ENCODE measurements at regions not wholly inside any gene's neighbourhood (a gene's known extent, or its start where the extent isn't known, plus 50 kb on each side); places are given as distances from the start of the nearest gene placed in this dataset.

DNA sequence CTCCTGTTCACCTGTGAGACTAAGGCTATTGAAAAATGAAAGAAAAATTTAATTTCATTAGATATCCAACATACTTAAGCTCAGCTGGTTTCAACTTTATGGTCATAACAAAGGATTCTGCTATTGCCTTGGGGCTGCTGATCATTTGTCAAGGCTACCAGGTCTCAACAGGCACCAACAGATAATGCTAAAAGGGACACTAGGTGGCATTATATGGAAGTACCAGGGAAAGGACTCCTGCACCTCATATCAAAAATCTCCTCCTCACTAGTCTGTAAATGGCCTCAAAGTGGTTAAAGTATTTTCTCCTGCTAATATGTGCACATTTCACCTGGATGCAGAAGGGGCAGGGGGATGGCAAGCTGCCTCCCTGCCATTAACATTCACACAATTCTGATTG lies 167.9 kb upstream of the REG3A start:
- DNase-seq: no peak

DNA sequence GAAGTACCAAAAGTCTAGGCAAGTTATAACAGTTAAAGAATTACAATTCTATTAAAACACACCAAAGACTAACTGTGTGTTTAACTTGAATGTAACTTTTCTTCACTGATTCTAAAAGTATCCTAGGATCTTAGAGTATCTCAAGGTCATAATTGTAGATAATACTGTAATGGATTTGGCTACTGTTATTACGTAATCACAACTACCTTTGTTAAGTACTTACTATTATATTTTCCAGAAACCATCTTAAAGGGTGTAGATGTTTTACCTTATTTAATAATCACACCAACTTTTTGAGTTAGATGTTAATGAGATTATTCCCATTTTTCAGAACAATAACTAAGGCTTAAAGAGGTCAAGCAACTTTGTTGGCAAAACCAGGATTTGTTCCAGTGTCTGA lies 161.3 kb upstream of the REG3A start:
- DNase-seq: no peak

DNA sequence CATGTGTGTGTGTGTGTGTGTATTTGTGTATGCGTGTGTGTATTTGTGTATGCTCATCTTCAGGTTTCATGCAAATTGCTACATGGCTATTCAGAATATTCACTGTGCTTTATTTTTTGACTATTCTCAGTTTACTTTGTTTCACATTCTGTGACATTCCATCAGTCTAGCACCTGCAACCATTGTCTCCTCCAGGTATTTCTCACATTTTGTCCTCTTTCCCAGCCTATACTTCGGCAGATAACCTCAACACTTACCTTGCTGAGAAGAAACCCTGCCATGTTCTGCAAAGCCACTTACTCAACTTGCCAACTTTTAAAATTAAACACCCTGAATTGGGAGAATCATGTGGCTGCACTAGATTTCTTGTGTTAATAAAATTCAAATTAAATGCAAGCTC lies 135.4 kb upstream of the REG3A start:
- no peak for DNase-seq

DNA sequence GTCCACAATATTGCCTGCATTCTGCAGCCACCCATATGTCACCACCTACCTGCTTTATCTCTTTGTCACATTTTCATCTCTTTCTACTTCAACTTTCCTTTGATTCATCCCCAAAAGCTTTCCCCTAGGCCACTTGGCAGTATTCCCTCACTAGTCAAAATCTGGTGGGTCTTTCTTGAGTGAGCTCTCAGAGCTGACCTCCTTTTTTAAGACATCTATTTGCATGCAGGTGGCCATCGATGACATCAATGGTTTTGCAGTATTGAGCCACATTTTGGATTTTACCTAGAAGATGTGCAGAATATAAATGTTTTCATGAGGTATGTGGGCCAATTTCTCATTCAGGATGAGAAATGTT lies 133.4 kb upstream of the REG3A start:
- no peak for DNase-seq

DNA sequence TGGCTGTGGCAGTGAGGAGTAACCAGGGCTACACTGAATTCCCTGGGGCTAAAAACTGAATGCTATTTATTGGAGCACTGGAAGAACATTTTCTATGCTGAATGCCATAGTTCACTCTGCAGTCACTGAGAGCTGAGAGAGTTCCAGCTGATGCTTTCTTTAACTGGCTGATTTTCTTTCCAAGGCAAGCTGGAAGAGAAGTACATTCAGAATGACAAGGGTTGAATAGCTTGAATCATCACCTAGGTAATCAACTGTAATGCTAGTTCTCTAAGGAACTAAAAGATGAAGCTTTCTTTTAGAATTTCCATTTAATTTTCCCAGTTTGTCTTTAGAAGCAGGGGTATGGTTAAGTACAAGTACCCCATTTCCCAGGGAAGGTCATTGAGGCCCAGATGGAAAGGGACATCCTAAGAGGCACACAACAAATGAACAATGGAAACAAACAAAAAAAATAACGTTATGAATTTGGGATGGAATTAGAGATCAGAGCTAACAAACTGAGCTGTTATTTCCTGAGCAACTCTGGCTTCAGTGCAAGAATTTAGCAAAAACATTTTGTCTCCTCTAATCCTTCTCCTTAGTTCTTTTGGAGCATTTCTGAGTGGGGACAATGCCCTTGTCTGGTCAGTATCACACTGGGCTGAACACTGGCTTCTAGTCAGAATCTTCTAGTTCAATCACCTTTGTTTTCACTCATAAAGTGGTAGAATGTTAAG lies 132.8 kb upstream of the REG3A start:
- no peak for DNase-seq

DNA sequence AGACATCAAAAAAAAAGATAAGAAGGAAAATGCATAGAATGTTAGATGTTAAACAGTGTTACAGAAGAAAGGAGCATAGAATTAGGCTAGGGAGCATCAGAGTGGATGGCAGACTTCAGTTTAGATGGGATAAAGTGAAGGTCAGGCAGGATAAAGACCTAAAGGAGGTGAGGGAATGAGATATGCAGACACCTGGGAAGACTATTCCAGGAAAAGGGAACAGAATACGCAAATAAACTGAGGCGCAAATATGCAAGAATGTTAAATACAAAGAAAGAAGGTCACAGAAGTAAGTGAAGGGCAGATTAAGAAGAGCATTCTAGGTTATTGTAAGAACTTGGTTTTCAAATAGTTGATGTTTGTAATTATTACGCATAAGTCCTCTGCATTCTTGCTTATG lies 116.3 kb upstream of the REG3A start:
- no peak for DNase-seq

DNA sequence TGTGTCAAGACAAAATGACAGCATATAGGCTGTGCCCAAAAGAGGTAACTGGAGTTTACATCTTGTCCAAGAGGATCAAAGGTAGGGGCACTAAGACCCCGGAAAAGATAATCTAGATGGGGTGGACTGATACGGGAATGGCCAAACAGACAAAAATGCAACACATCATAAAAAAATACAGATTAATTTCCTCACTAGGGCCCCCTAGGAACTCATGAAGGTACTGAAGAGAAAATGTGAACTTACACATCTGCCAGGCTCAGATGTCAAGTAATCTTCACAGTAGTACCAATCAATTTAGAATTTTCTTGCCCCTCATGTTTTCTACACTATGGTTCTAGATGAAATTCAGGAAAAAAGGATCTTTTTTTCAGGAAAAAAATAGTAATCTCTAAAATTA lies 115.6 kb upstream of the REG3A start:
- no peak for DNase-seq

DNA sequence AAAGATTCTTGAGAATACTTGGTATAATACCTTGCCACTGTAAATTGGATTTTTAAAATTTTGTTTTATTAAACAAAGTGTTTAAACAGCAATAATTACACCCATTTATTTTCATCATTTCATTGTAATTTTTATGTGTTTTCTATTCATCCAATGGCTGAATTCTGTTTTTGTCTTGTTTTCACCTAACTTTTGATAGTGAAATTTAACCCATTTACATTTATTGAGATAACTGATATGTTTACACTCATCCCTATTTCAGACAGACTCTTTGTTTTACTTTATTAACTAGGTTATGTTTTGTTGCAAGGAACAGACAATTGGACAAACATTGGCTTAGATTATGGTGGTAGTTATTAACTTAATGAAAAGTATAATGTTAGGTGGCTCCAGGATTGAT lies 113.1 kb upstream of the REG3A start:
- DNase-seq: no peak

DNA sequence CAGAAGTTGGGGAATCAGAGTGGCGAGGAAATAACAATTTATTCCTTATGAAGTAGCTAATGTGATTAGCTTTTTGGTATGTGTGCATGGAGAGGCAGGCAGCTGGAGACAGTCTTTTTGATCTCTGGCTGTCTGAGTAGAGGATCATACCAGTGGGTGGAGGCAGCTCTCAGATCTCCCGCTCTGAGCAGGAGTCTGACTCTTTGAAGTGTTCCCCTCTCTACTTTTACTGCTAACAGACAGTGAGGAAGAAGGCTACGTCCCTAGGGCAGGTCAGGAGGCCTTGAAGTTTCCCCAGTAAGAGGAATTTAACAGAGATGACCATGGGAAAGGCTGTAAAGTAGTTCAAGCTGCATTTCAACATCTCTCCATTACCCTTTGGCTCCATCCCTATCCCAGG lies 111.9 kb upstream of the REG3A start:
- DNase-seq: no peak

DNA sequence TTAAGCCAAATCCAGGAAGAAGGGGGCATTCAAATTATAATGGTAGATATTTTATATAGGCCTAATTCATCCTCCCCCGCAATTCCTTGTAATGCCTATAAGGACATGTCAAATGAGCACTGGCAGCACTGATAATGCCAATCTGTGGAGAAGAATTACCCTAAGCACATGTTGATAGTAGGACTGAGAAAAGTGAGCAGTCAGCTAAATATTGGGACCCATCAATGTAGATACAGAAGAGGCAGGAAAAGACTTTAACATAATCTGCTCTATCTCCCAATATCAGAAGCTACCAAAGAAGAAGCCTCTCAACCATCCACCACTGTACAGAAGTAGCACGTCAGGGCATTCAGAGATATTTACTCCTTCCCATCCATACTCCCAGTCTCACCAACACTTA lies 101.3 kb upstream of the REG3A start:
- no peak for DNase-seq

DNA sequence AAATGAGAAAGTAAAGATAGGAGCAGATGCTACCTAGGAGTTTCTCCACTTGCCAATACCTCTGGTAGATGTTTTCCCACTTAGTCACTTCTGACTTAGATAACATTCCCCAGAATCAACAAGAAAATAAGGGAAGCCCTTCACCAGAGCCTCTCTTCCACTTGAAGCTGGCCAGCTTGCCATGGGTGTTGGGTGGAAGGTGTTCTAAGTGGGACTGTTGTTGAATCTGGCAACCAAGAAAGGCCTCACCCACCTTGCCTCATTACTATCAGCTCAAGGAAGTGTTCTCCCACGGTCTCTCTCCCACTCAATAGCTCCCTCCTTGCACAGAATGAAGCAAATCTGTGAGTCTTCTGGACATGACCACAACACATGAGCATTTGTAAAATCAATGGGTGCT lies 100.4 kb upstream of the REG3A start:
- DNase-seq: no peak

DNA sequence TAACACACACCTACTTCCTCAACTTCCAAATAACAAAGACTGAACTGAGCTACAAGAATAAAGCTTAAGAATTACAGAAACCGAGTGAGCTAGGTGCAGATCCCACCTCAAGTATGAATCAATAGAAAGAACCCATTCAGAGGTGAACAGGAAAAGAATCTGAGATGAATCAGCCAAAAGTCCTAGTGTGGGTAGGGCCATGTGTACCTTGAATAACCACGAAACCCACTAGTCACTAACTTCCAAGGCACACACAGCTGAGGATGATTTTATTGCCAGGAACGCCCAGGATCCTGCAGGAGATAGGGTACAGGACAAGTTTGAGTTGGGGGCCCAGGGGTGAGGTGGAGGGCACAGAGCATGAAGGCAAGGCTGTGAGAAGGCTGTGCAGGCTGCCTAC lies 99.7 kb upstream of the REG3A start:
- no peak for DNase-seq

DNA sequence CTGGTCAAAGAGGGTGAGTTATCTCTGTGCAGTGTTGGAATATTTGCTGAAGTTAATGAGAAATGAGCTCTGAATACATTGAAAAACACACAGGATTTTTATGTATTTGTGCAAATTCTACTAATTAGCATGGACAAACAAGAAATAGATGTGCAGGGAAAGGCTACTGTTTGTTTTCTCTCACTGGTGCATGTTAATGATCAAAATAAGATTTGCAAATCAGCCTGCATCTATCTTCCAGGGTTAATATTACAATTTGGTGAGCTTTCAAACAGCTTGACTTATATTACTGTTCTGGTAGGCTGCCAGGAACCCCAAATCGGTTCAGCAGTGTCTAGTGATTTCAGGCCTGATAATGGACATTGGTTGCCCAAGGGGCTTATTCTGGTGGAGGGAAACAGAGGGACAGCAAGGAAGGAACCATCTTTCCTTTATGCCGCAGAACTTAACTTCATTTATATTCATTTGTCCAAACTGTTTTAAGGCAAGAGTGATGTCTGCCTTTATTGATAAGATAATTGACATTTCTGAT lies 93.8 kb upstream of the REG3A start:
- DNase-seq: no peak

DNA sequence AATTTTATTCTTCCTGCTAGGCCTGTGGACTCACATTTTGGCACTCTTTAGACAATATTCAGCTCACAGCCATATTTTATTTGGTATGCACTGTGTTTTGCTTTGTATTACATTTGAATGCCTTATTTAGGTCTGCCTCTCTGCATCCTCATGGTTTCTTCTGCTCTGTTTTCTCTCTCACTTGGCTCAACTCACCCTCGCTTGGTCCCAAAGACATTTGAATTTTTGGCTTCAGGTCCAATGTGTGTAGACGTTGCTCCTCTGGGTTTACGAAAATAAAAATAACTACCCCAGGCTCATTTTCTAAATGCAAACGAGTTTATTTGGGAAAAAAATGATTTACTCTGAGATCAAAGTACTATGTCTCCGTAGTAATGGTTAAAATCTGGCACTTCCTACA lies 91.1 kb upstream of the REG3A start:
- no peak for DNase-seq

DNA sequence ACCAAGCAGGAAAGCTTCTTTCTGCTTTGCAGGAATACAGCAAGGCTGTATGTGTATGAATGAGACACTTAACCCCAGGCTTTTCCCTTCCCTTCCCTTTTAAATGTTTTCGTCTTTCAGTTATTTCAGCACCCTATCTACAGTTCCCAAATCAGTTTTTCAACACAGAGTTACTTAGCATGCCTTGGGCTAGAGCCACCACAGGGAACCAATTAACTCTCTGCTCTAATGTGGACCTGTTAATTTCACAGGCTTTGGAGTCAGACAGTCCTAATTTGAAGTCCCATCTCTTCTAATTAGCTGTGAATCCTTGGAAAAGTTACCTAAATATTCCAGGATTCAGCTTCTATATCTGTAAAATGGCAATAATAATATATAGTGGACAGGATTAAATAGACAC lies 89.2 kb upstream of the REG3A start:
- no peak for DNase-seq

DNA sequence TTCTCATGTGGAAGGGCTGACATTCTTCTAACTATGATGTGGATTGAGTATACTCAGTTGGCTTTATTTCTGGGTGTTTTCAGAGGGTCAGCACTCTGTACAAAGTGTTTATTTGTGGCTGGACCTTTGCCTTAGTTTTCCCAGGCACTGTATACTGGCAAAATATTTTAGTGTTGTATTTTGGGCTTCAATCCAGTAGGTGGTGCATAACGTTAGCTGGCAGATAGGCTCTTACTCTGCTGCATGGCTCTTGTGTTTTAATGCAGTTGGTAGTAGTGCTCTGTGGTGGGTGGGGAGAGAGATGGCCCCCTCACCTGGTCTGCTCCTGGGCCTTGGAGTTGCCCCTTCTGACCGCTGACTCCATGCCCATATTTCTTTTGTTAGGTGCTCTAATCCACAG lies 75.6 kb upstream of the REG3A start:
- DNase-seq: no peak

DNA sequence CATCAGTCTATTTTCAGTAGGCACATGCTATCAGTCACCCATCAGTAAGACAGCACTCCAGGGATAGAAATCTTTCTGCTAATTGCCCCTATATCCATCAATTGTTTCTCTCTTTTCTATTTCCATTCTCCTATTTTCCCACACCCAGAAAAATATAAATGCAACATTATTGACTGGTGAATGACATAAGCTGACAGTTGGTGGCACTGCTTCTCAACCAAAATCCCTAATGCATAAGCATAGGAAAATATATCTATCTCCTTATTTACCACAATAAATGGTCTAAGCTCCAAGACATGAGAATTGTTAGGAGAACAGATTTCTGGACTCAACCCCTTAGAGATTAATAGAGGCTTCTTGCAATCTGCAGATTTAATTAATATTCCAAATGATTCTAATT lies 64.0 kb upstream of the REG3A start:
- no peak for DNase-seq

DNA sequence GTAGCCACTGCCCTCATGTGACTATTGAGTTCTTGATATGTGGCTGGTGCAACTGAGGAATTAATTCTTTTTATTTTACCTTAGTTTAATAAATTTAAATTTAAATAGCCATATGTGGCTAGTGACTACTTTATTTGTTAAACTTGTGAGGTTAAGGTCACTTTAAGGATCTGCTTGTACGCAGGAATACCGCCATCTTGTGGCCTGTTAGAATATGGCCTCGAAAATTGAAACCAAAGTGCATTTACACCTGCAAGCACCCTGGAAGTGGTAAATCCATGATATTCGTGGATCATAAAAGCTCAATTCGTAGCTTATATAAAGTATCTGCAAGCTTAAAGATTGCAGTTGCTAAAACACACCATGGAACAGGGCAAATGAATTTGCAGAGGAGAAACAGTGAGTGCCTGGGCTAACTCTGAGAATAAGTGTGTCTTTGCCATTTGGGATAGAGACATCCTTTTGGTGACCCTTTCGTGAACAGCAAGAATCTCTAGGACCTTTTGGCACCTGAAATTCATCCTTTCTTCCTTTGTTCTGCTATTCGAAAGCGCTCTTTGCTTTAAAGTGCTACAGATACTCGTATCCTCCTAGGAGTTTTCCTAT lies 59.9 kb upstream of the REG3A start:
- DNase-seq: peak; percentile 33

DNA sequence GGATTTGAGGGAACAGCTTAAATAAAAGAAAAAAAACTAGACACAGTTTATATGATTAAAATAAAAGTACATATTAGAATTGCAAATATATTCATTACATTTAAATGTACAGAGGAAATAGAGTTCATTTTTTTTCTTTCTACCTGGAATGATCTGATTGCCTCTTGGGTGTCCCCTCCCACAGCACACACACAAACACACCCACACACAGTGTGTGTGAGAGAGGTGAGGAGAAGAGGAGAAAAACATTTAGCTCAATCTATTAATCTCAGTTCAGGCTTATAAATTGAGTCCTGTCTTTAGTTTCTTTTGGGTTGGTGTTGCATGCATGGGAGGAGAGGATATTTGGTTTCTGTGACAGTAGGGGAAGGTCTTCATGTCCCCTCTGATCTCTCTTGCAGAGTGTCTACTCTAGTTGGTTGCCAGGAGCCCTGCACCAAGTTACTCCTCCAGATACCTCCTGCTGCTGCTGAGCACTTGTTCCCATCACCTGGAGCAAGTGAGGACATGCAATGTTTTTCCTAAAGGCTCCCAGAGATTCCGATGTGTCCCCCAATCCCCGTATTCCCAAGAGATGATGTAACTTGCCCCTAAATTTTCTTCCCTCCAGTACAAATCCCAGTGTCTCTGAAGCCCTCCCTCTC lies 50.8 kb upstream of the REG3A start:
- DNase-seq: no peak

All from NCI-H1436 (cell line).